Right atrium auricular region (tissue), 2 donors: ENCODE measurements at regions not wholly inside any gene's neighbourhood (a gene's known extent, or its start where the extent isn't known, plus 50 kb on each side); places are given as distances from the start of the nearest gene placed in this dataset.

ENCODE experiments used
- DNase-seq: peaks from one replicate; pipeline ENCODE4 v3.0.0-alpha.2; 2019; ENCODE audit warnings: low spot score
- H3K27ac ChIP-seq, 2 donors: fragments of 200-600 bp; sonication (generic); 1 replicate in 1 of 2; 2 replicates in 1 of 2; pipeline ENCODE4 v1.5.1; 2016 to 2019
- H3K27me3 ChIP-seq, 2 donors: fragments of 200-600 bp; sonication (generic); one replicate each; pipeline versions ENCODE4 v1.5.1 to v1.6.0; 2017 to 2019
- H3K36me3 ChIP-seq: fragments of 200-600 bp; sonication (generic); one replicate; pipeline ENCODE4 v1.5.1; 2016
- H3K4me1 ChIP-seq, 2 donors: fragments of 200-600 bp; sonication (generic); one replicate each; pipeline versions ENCODE4 v1.5.1 to v1.6.0; 2017 to 2019
- H3K4me3 ChIP-seq, 2 donors: fragments of 200-600 bp; sonication (generic); 1 replicate in 1 of 2; 2 replicates in 1 of 2; pipeline ENCODE4 v1.5.1; 2017 to 2019; ENCODE audit warnings: mild to moderate bottlenecking in 1 of 2, moderate library complexity in 1 of 2
- H3K9me3 ChIP-seq, 2 donors: fragments of 200-600 bp; sonication (generic); one replicate each; pipeline ENCODE4 v1.5.1; 2019
- CTCF ChIP-seq, 2 donors: fragments of 200-600 bp; sonication (generic); IDR thresholded peaks; one replicate each; pipeline ENCODE4 v1.5.1; 2019; ENCODE audit warnings: antibody characterized with exemption in 2 of 2

- Histone ChIP-seq H3K27ac (no peak overlapping the region), H3K4me1 (peaks cover 0 to 20% of the 10 kb centered on the region in 2 donors), H3K27me3 (no peaks in the 10 kb centered on the region), H3K9me3 (no peaks in the 10 kb centered on the region), H3K36me3 (no peaks in the 10 kb centered on the region), H3K4me3 (no peak overlapping the region)
- TF ChIP-seq CTCF (IDR thresholded peaks at IDR 0.05), result no peak
- no peak for DNase-seq
Observed at GRCh38 chr7:137078781-137079180, 210.3 kb downstream of the CHRM2 start.

GRCh38 chr7:137074391-137075030, 206.1 kb downstream of the CHRM2 start:
- no peaks in the 10 kb centered on the region for H3K27me3 ChIP-seq
- no peaks in the 10 kb centered on the region for H3K36me3 ChIP-seq
- no peak overlapping the region for H3K4me3 ChIP-seq
- H3K9me3 ChIP-seq, result no peaks in the 10 kb centered on the region
- TF ChIP-seq CTCF (IDR thresholded peaks at IDR 0.05), result no peak
- no peak overlapping the region for H3K27ac ChIP-seq
- H3K4me1 ChIP-seq, result no peaks in the 10 kb centered on the region
- DNase-seq, result no peak

- no peak overlapping the region for H3K4me3 ChIP-seq
- H3K27me3 ChIP-seq, result no peaks in the 10 kb centered on the region
- H3K9me3 ChIP-seq, result no peaks in the 10 kb centered on the region
- H3K4me1 ChIP-seq, result no peaks in the 10 kb centered on the region
- no peaks in the 10 kb centered on the region for H3K36me3 ChIP-seq
- no peak overlapping the region for H3K27ac ChIP-seq
- DNase-seq, result no peak
- no peak for TF ChIP-seq CTCF (IDR thresholded peaks at IDR 0.05)
Observed at GRCh38 chr7:137073571-137074325, 205.3 kb downstream of the CHRM2 start.
